ENCODE measurements at regions not wholly inside any gene's neighbourhood (a gene's known extent, or its start where the extent isn't known, plus 50 kb on each side); places are given as distances from the start of the nearest gene placed in this dataset.

GRCh38 chr2:59149271-59149670 is 908.1 kb upstream of the FANCL start:
- TF ChIP-seq POLR2AphosphoS5 (IDR thresholded peaks at IDR 0.05; ENCODE audit: low read depth, low read length) (no peak), CTCF (IDR thresholded peaks at IDR 0.05) (no peak), SIN3A (IDR thresholded peaks at IDR 0.05; ENCODE audit: borderline replicate concordance, insufficient read depth, low read depth, low read length) (no peak), REST (IDR thresholded peaks at IDR 0.05; ENCODE audit: insufficient read depth in 1 of 2, low read depth in 2 of 2, low read length in 1 of 2) (no peak), TCF7L2 (IDR thresholded peaks at IDR 0.05; ENCODE audit: low read depth, low read length) (no peak)
